ENCODE measurements at regions not wholly inside any gene's neighbourhood (a gene's known extent, or its start where the extent isn't known, plus 50 kb on each side); places are given as distances from the start of the nearest gene placed in this dataset.

GRCh38 chr2:103512442-103512841 lies 750.6 kb downstream of the TMEM182 start:
- Histone ChIP-seq H3K23ac (ENCODE audit: insufficient read length) (no peak overlapping the region), H3K27me3 (replicated peaks in 1 of 4; ENCODE audit: control insufficient read depth in 3 of 4, extremely low read depth in 1 of 4, insufficient read depth in 3 of 4, low read length in 3 of 4) (no peaks in the 10 kb centered on the region), H3K9ac (replicated peaks in 1 of 4; ENCODE audit: extremely low read depth in 1 of 4, low read depth in 3 of 4, low read length in 3 of 4) (no peak overlapping the region), H2AFZ (ENCODE audit: low read length) (no peak overlapping the region), H3K23me2 (ENCODE audit: low read depth, low read length) (peaks cover 2% of the 10 kb centered on the region; the same call in 1 of the 2 replicates), H3K4ac (replicated peaks; ENCODE audit: insufficient read length, low read depth, low read length) (no peak overlapping the region), H3K79me2 (ENCODE audit: control insufficient read depth in 1 of 2, insufficient read depth in 2 of 2, low read length in 2 of 2) (no peaks in the 10 kb centered on the region), H2BK12ac (ENCODE audit: low read depth, low read length) (no peak overlapping the region), H4K91ac (replicated peaks; ENCODE audit: insufficient read length, low read length) (no peak overlapping the region), H3K36me3 (ENCODE audit: control insufficient read depth in 2 of 4, insufficient read depth in 4 of 4, low read length in 3 of 4) (no peaks in the 10 kb centered on the region), H2AK5ac (ENCODE audit: low read depth, low read length) (no peak overlapping the region), H3K4me2 (ENCODE audit: insufficient read depth in 1 of 2, low read depth in 2 of 2, low read length in 2 of 2) (no peak overlapping the region), H2BK120ac (replicated peaks; ENCODE audit: low read depth, low read length) (no peak overlapping the region), H3K27ac (ENCODE audit: low read depth, low read length) (no peak overlapping the region), H4K20me1 (replicated peaks in 1 of 2; ENCODE audit: control insufficient read depth in 1 of 2, insufficient read depth in 2 of 2, low read length in 2 of 2) (no peaks in the 10 kb centered on the region), H3K4me3 (ENCODE audit: extremely low read depth in 1 of 4, insufficient read depth in 2 of 4, low read depth in 3 of 4, low read length in 4 of 4) (no peak overlapping the region), H3K4me1 (replicated peaks in 1 of 4; ENCODE audit: control insufficient read depth in 3 of 4, insufficient read depth in 4 of 4, low read length in 3 of 4) (no peaks in the 10 kb centered on the region), H2BK15ac (ENCODE audit: low read length) (no peak overlapping the region), H3K79me1 (ENCODE audit: low read depth, low read length) (no peaks in the 10 kb centered on the region), H2BK20ac (ENCODE audit: low read length) (no peak overlapping the region), H4K5ac (ENCODE audit: insufficient read length, low read depth, low read length) (no peak overlapping the region), H3K9me3 (ENCODE audit: insufficient read depth in 2 of 2, low read depth in 1 of 2, low read length in 1 of 2) (no peaks in the 10 kb centered on the region), H3K56ac (replicated peaks; ENCODE audit: insufficient read length, low read depth, low read length) (no peak overlapping the region), H4K8ac (ENCODE audit: extremely low read depth, insufficient read depth, low read length) (no peak overlapping the region), H3K14ac (ENCODE audit: insufficient read length) (no peak overlapping the region), H2BK5ac (ENCODE audit: low read depth, low read length) (no peak overlapping the region), H3K18ac (ENCODE audit: extremely low read depth, low read length) (no peak overlapping the region)
- ChIA-PET POLR2A (ENCODE audit: partially characterized antibody) (no interaction called here), CTCF (ENCODE audit: partially characterized antibody) (no interaction called here)
- FAIRE-seq (no peak), DNase-seq (ENCODE audit: low read depth in 1 of 2, low spot score in 2 of 2) (no peak)
- no peak for TF ChIP-seq ZNF274 (IDR thresholded peaks at IDR 0.05; ENCODE audit: borderline replicate concordance, extremely low read depth, low read length)
- TF ChIP-seq RFX5 (IDR thresholded peaks at IDR 0.05; ENCODE audit: borderline replicate concordance, low read depth, low read length): no peak
- TF ChIP-seq CHD2 (IDR thresholded peaks at IDR 0.05; ENCODE audit: low read length): no peak
- TF ChIP-seq SIN3A (conservative IDR thresholded peaks at IDR 0.05 in 1 of 2, IDR thresholded peaks at IDR 0.05 in 1 of 2; ENCODE audit: low read depth in 1 of 2, low read length in 2 of 2): no peak
- no peak for TF ChIP-seq GTF2F1 (IDR thresholded peaks at IDR 0.05; ENCODE audit: borderline replicate concordance, low read depth, low read length)
- no peak for TF ChIP-seq POLR2AphosphoS5 (IDR thresholded peaks at IDR 0.05; ENCODE audit: low read depth, low read length)
- TF ChIP-seq HDAC6 (IDR thresholded peaks at IDR 0.05; ENCODE audit: low read depth, low read length): no peak
- TF ChIP-seq SAP30 (IDR thresholded peaks at IDR 0.05; ENCODE audit: insufficient read depth, insufficient replicate concordance, low read length): no peak
- no peak for TF ChIP-seq HDAC2 (IDR thresholded peaks at IDR 0.05; ENCODE audit: borderline replicate concordance in 1 of 2, low read depth in 2 of 2, low read length in 2 of 2)
- no peak for TF ChIP-seq BACH1 (IDR thresholded peaks at IDR 0.05; ENCODE audit: low read length)
- TF ChIP-seq ATF2 (IDR thresholded peaks at IDR 0.05; ENCODE audit: low read length): no peak
